RWPE1 (cell line): ENCODE measurements at regions not wholly inside any gene's neighbourhood (a gene's known extent, or its start where the extent isn't known, plus 50 kb on each side); places are given as distances from the start of the nearest gene placed in this dataset.
"Not testable (repeated sequence)": the region's sequence is repeated elsewhere in the genome, so short reads cannot be mapped to it uniquely, and the experiment has no call there.

ENCODE experiments used
- CTCF ChIA-PET: fragments of 350-600 bp; sonication (Branson Sonifier 250); formaldehyde crosslinking; extraction: SDS; loops from one replicate; lab custom pipeline; 2021; lab: Yijun Ruan, JAX
- POLR2A ChIA-PET: fragments of 400-600 bp; formaldehyde crosslinking; extraction: SDS; loops from one replicate; lab custom pipeline; 2020; ENCODE audit warnings: antibody characterized with exemption; ENCODE audit not compliant: low non-redundant PET; lab: Yijun Ruan, JAX
- DNase-seq: peaks from one replicate; pipeline ENCODE4 v3.0.0; 2012; ENCODE audit warnings: low spot score
- H3K27ac ChIP-seq: fragments of 450-650 bp; 2 replicates; pipeline ENCODE4 v1.5.1; 2017
- TF ChIP-seq, protein P1 (sequence below): fragments of 450-650 bp; conservative IDR thresholded peaks from 2 replicates; pipeline ENCODE4 v1.5.1; 2017; ENCODE audit warnings: low read depth, mild to moderate bottlenecking

DNA sequence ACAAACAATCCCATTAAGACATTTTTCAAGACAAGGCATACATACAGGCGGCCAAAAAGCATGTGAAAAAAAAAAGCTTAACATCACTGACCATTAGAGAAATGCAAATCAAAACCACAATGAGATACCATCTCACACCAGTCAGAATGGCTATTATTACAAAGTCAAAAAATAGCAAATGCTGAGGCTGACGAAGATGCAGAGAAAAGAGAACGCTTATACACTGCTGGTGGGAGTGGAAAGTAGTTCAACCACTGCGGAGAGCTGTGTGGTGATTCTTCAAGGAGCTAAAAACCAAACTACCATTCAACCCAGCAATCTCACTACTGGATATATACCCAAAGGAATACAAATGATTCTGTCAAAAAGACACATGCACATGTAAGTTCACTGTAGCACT is 216.7 kb downstream of the FOXG1 start:
- TF ChIP-seq, protein P1, sequence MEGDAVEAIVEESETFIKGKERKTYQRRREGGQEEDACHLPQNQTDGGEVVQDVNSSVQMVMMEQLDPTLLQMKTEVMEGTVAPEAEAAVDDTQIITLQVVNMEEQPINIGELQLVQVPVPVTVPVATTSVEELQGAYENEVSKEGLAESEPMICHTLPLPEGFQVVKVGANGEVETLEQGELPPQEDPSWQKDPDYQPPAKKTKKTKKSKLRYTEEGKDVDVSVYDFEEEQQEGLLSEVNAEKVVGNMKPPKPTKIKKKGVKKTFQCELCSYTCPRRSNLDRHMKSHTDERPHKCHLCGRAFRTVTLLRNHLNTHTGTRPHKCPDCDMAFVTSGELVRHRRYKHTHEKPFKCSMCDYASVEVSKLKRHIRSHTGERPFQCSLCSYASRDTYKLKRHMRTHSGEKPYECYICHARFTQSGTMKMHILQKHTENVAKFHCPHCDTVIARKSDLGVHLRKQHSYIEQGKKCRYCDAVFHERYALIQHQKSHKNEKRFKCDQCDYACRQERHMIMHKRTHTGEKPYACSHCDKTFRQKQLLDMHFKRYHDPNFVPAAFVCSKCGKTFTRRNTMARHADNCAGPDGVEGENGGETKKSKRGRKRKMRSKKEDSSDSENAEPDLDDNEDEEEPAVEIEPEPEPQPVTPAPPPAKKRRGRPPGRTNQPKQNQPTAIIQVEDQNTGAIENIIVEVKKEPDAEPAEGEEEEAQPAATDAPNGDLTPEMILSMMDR = no peak
- POLR2A ChIA-PET = no interaction called here
- H3K27ac ChIP-seq = no peak overlapping the region
- DNase-seq = no peak
- CTCF ChIA-PET = no interaction called here

DNA sequence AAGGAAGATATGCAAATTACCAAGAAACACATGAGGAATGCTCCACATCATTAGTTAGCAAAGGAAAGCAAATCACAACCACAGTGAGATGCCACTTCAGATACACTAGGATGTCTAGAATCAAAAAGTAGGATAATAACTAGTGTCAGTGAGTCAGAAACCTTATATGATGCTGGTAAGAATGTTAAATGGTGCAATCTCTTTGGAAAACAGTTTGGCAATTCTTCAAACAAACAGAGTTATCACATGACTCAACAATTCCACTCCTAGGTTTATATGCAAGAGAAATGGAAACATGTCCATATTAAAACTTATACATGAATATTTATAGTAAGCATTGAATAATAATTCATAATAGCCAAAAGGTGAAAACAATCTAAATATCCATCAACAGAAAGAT is 220.9 kb downstream of the FOXG1 start:
- DNase-seq = no peak
- TF ChIP-seq, protein P1 = no peak
- no peak overlapping the region for H3K27ac ChIP-seq
- ChIA-PET CTCF (no interaction called here), POLR2A (no interaction called here)

DNA sequence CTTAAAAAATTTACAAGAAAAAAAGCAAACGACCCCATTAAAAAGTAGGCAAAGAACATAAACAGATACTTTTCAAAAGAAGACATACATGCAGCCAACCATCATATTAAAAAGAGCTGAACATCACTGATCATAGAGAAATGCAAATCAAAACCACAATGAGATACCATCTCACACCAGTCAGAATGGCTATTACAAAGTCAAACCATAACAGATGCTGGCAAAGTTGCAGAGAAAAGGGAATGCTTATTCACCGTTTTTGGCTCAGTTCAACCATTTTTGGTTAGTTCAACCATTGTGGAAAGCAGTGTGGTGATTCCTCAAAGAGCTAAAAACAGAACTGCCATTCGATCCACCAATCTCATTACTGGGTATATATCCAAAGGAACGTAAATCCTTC is 230.6 kb downstream of the FOXG1 start:
- H3K27ac ChIP-seq, DNase-seq, CTCF ChIA-PET, POLR2A ChIA-PET: not testable (repeated sequence)

DNA sequence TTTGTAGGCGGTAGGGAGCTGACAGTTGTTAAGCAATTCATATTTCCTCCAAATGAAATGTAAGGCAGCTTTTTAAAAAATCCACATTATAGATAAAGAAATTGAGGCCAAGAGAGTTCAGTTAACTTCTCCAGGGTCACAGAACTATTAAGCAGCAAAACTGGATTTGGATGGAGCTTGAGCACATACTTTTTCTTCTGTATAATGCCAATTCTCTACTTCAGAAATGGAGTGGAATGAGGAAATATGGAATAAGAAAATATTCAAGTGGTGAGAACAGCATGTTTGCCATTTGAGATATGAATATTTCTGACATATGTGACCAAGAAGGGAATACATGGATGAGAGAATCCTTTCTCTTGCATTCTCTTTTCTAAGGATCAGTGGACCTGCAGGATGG is 233.1 kb downstream of the FOXG1 start:
- no peak for DNase-seq
- H3K27ac ChIP-seq = no peak overlapping the region
- ChIA-PET POLR2A (no interaction called here), CTCF (interaction anchor here (0.7 kb wide), 1 partner anchor 163 kb away, joined by 3 read pairs; no protein-coding TSS in a partner anchor)
- TF ChIP-seq, protein P1 = no peak

DNA sequence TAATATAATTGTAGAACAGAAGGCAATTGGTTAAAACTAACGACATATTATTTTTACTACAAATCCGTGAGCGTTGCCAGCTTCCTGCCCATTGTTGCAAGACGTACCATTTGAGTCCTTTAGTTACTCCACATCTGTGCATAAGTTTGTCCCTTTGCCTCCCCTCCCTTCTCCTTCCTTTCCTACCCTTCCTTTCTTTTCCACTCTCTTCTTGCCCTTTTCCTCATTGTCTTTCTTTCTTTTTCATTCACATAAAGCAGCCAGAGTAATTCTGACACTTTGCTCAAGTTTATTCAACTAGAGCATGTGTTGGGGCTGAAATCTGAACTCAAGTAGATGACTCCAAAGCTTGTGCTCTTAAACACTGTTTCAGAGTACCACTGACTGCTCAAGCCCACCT is 239.1 kb downstream of the FOXG1 start:
- ChIA-PET POLR2A (no interaction called here), CTCF (no interaction called here)
- TF ChIP-seq, protein P1 = no peak

DNA sequence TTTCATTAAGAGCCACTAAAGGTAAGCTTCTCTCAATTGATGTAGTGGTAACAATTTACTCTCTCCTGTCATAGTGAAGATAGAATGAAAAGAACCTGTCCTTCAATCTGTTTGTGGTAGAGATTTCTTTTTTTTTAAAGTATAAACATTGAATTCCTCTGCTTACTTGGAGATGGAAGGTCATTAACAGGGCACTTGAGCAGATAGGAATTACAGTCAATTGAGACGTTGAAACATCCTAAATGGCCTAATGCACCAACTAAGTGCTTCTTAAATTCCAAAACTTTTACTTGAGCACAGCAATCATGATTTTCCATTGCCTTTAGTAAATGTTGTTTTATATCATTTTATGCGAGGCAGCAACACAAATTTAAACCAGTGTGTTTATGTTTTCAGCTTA is 241.4 kb downstream of the FOXG1 start:
- ChIA-PET POLR2A (no interaction called here), CTCF (no interaction called here)
- TF ChIP-seq, protein P1 = no peak

More for the DNA sequence above, 239.1 kb downstream of the FOXG1 start:
- H3K27ac ChIP-seq = no peak overlapping the region
- no peak for DNase-seq

DNA sequence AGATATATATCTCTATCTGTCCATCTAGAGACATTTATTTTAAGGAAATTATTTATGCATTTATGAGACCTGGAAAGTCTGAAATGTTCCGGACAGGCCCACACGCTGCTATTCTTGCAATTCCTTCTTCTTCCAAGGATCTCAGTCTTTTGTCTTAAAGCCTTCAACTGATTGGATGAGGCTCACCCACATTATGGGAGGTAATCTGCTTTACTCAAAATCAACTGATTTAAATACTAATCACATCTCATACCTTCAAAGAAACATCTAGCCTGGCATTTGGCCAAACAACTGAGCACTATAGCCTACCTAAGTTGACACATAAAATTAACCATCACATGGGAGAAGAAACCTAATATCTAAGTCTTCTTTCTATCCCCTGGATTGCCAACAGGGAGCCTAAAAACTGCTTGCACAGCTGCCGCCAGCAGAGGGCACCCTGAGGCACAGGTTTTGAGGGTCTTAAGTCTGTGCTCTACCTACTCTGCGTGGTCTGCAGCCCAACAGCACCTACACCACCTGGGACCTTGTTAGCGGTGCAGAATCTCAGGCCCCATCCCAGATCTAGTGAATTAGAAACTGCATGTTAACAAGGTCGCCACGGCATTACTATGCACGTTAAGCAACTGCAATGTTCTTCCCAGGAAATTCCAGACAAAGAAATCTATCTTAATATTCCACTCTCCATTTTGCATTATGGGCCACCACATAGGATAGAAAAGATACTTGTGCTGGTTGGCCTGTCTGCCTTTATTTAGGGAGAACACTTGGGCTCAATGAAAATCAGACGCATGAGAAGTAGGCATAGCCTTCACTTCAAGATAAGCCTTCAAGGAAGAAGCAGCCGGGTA is 249.7 kb downstream of the FOXG1 start:
- H3K27ac ChIP-seq = no peak overlapping the region
- peak; percentile 9 for DNase-seq
- POLR2A ChIA-PET = no interaction called here
- CTCF ChIA-PET = no interaction called here
- TF ChIP-seq, protein P1 = peak; percentile 69

More for the DNA sequence above, 241.4 kb downstream of the FOXG1 start:
- no peak overlapping the region for H3K27ac ChIP-seq
- no peak for DNase-seq

DNA sequence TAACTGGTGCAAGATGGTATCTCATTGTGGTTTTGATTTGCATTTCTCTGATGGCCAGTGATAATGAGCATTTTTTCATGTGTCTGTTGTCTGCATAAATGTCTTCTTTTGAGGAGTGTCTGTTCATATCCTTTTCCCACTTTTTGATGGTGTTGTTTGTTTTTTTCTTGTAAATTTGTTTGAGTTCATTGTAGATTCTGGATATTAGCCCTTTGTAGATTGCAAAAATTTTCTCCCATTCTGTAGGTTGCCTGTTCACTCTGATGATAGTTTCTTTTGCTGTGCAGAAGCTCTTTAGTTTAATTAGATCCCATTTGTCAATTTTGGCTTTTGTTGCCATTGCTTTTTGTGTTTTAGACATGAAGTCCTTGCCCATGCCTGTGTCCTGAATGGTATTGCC is 256.9 kb downstream of the FOXG1 start:
- POLR2A ChIA-PET, CTCF ChIA-PET, DNase-seq, H3K27ac ChIP-seq: not testable (repeated sequence)

DNA sequence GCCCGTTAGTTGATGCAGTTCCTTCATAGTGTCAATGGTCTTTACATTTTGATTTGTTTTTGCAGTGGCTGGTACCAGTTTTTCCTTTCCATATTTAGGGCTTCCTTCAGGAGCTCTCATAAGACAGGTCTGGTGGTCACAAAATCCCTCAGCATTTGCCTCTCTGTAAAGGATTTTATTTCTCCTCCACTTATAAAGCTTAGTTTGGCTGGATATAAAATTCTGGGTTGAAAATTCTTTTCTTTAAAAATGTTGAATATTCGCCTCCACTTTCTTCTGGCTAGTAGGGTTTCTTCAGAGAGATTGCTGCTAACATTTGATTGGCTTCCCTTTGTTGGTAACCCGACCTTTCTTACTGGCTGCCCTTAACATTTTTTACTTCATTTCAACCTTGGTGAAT is 260.9 kb downstream of the FOXG1 start:
- DNase-seq, H3K27ac ChIP-seq, CTCF ChIA-PET, POLR2A ChIA-PET: not testable (repeated sequence)

DNA sequence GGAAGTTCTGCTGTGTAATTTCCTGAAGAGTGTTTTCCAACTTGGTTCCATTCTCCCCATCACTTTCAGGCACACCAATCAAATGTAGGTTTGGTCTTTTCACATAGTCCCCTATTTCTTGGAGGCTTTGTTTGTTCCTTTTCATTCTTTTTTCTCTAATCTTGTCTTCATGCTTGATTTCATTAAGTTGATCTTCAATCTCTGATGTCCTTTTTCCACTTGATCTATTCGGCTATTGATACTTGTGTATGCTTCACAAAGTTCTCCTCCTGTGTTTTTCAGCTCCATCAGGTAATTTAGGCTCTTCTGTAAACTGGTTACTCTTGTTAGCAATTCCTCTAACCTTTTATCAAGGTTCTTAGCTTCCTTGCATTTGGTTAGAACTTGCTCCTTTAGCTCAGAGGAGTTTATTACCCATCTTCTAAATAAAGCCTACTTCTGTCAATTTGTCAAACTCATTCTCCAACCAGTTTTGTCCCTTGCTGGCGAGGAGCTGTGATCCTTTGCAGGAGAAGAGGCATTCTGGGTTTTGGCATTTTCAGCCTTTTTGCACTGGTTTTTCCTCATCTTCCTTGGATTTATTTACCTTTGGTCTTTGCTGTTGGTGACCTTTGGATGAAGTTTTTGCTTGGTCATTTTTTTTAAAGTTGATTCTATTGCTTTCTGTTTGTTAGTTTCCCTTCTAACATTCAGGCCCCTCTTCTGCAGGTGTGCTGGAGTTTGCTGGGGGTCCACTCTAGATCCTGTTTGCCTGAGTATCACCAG is 261.5 kb downstream of the FOXG1 start:
- DNase-seq, CTCF ChIA-PET, POLR2A ChIA-PET, H3K27ac ChIP-seq: not testable (repeated sequence)
